ENCODE measurements at regions not wholly inside any gene's neighbourhood (a gene's known extent, or its start where the extent isn't known, plus 50 kb on each side); places are given as distances from the start of the nearest gene placed in this dataset.
"Not testable (repeated sequence)": the region's sequence is repeated elsewhere in the genome, so short reads cannot be mapped to it uniquely, and the experiment has no call there.

DNA sequence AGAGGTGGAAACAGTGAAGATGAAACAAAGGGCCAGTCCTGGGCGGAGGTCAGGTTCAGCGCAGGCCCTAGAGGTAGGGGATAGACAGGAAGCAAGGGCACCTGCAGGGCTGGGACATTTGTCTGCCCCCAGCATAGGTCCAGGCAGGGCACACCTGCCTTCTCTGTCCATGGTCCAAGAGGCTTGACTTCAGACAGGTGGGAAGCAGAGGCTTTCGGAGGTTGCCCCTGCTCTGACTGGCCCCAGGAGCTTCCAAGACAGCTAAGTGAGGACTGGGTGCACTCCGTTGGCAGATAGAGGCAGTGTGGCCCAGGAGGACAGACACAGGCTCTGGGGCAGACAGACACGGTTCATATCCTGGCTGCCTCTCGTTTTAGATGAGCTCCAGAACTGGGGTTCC, 71.6 kb upstream of the GRB10 start:
- no peak for DNase-seq

DNA sequence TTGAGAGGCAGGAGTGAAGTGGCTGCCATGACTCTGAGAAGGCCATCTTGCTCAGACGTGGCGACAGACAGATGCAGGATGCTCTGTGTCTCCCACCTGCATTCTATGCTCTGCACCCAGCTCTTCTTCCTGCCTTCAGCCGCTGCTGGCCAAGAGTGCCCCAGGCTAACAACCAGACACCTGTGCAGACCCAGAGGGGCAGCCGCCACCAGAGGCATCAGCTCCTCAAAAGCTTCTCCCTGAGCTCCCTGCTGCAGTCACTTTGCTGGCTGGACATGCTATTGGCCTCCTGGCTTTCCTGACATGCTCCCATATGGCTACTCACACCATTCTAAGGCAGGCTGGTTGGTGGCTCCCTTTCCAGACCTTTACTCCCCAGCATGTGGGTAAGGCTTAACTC, 70.6 kb upstream of the GRB10 start:
- DNase-seq = no peak

DNA sequence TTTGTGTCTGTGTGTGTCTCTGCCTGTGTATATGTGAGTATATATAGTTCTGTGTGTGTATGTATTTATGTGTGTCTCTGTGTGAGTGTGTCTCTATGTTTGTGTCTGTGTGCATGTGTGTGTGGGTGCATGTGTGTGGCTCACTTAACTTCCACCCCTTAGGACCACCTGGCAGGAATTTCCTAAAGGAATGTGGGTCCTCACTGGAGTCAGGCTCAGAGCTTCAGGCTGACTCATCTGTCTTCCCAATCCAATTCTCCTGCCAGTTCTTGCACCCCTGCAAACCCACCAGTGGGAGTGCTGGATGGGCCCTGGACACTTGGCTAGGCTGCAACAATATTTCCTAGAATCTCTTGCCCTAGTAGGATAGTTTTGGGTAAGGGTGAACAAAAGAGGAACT, 70.2 kb upstream of the GRB10 start:
- no peak for DNase-seq

DNA sequence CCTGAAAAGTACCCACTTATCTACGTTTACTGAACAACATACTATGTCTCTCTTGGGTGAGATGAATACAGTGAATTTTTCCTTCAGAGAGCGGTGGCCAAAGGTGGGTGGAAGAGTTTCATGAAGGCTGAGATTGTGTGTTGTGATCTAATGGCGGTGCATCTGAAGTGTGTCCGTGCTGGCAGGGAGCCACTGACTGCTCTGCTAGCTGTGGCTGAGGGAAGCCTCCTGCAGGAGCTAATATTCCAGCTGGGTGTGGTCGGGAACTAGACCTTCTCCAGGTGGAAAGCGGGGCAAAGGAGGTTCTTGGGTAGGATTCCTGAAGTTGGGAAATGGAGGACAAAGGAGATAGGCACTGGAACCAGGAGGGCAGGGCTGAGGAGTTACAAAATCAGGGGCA, 69.2 kb upstream of the GRB10 start:
- no peak for DNase-seq

DNA sequence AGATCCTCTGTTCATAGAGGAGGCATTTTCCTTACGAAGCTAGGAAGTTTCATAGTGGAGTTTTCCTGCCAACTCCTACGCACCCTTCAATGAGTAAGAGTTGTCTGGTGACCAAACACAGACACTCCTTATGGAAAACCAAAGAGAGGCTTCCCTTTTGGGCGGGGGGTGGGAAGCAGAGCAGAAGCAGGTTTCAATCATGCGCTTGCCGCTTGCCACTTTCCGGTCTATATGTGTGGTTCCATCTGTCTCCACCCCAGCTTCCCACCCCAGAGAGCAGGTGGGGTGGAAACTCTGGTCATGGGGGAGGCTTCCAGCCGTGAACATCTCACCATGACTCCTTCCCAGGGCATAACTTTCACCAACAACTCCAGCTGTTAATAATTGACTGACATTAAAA, 68.8 kb upstream of the GRB10 start:
- DNase-seq = no peak

DNA sequence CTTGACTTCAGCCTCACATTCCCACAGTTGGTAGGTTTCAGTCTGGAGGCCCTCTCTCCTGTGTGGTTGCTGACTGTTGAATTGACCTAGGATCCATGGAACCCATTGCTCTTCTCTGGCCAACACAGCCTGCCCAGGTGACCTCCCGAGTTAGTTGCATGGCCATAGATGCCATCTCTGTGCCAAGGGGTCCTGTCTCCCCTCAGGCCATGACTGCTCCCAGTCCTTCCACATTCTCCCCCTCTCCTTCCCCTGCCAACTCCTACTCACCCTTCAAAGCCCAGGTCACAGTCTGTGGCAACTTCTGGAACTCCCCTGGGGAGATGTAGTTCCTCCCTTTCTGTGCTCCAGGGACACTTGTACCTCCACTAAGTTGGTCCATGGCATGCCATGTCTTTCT, 67.3 kb upstream of the GRB10 start:
- DNase-seq = no peak

DNA sequence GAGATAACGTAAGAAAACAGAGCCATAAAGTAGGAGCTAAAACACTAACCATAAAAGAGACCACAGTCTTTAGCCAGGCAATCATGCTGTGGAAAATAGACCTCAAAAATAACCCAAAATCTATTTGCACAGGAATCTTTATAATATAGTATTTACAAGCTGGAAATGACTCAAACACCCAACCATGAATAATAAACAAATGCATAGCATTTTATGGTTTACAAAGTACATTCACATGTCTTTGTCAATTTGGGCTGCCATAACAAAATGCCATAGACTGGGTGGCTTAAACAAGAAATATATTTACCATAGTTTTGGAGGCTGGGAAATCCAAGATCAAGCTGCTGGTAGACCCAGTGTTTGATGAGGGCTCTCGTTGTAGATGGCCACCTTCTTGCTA, 65.5 kb upstream of the GRB10 start:
- no peak for DNase-seq

DNA sequence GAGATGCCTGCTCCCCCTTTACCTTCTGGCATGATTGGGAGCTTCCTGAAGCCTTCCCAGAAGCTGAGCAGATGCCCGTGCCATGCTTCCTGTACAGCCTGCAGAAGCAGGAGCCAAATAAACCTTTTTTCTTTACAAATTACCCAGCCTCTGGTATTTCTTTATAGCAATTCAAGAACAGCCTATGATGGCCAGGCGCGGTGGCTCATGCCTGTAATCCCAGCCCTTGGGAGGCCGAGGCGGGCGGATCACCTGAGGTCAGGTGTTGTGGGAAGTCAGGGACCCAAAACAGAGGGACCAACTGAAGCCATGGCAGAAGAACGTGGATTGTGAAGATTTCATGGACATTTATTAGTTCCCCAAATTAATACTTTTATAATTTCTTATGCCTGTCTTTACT, 62.2 kb upstream of the GRB10 start:
- DNase-seq = not testable (repeated sequence)

DNA sequence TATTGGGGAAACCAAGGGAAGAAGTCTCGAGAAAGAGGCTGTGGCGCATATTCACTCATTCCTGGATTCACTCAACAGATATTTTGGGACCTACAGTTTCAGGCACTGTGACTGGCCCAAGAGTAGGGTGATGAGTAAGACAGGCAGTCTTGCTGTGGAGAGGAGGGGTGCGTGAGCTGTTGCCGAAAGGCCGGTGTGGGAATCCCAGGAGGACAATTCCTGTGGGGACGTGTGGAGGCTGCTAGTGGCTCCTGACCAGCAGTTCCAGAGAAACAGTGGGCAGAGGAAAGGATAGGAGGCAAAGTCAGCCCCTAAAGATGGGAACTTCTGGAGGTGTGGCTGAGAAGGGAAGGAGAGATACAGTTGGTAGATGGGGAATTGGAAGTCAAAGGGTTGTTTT, 59.3 kb upstream of the GRB10 start:
- DNase-seq = no peak

DNA sequence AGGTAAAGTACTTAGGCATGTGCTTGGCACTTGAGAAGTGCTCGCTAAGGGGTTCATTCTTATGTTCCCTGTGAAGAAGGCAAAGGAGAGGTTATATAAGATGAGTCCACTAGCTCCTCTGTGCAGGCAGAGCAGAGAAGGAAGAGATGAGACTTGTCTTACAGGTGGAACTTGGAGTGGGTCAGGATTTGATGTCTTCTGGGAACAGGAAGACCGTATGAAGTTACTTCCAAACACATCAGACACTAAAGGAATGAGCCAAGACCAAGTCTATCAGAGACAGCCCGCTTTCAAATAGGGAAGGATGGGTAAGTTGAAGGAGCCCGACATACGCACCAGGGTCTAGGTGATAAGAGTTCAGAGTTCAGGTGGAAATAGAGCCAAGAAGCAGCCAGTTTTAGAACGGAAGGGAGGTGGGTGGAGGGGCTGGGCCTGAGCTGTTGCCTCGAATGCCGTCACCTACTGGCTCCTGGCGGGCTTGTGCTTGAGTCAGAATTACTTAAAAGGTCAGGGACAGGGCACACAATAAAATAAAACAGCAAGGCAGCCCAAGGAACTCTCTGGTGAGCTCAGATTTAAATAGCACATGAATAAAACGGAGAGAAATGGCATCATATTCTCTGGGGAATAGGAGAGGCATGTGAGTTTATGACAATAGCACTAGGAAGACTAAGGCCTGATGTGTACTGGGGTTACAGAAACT, 56.1 kb upstream of the GRB10 start:
- peak; percentile 30 for DNase-seq

DNA sequence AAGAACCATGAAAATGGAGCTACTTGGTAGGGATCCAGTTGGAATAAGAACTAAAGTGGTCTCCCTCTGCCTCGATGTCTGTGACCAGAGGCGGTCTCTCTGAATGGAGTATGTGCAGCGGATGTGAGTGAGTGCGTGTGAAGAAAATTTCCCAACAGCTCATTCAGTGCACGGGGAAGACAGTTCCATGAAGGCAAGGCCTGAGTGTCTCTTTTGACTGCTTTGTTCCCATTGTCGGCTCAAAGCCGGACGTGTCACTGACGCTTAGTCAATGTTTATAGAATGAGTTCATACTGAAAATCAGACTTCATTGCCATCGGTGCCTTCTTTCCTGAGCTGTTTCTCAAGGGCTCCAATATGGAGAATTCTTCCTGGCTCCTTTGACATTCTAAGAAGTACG, 55.3 kb upstream of the GRB10 start:
- DNase-seq = no peak

DNA sequence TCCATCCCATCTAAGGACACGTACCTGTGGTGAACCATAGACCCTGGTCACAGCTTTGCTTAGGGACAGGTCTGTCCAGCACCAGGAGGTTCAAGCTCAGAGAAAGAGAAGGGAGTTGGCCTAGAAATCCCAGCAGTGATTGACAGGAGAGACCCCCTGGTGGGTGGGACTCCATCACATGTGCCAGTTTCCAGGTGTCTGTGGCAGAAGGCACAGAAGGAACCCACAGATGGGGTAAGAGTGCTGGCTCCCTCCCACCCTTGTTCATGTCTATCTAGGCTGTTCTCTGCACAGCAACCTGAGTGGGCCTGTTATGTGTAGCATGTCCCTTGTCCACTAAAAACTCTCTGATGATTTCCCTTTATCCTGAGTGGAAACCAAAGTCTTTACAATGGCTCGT, 54.0 kb upstream of the GRB10 start:
- DNase-seq = no peak

DNA sequence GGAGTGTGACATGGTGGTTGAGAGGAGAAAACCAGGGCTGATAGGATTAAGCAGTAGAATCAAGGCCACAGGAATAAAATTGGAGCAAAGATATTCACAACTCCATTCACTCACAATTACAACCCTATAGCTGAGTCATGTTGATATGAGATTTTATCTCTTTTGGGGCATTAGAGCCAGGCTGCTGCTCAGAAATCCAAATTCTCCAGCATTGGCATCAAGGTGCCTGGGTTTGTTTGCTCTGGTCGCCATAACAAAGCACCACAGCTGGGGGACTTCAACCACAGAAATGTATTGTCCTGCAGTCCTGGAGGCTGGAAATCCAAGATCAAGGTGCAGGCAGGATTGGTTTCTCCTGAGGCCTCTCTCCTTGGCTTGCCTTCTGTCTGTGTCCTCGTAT, 52.5 kb upstream of the GRB10 start:
- DNase-seq = no peak

DNA sequence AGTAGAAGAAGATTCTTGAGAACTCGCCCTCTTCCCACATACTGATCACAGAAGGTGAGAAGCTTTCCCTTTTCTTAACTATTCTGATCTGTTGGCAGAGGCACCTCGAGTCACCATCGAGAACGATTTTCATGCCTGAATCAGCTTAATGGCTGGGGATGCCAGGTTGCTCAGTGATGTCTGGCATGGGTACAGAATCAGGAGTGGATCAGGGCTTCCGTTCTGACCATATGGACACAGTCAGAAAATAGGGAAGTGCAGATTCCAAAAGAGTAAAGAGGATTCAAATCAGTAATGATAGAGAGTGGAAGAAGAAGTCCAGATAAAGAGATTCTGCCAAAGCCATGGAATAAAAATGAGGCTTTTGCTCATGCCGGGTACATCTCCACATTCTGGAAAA, 52.0 kb upstream of the GRB10 start:
- DNase-seq = no peak

DNA sequence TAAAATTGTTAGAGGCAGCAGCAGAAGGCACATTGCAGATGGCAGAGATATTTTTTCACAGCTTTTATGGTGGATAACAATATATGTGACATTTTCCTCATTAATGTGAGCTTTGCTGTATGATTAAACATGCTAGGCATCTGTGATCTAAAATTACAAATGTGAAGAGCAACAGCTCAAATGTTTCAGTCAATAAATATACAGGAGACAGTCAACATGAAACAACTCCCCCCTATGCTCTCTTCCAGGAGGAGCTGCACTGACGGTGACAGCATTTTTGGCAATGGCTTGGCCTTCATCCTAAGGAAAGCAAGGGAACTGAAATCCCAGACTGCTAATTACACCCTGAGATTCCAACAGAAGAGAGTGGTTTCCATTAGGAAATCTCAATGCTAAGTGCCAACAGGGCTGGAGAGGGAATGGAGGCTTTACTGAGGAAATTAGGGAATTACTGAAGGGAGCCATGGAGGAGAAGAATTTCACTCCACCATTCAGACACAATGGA, 51.4 kb upstream of the GRB10 start:
- DNase-seq = no peak

DNA sequence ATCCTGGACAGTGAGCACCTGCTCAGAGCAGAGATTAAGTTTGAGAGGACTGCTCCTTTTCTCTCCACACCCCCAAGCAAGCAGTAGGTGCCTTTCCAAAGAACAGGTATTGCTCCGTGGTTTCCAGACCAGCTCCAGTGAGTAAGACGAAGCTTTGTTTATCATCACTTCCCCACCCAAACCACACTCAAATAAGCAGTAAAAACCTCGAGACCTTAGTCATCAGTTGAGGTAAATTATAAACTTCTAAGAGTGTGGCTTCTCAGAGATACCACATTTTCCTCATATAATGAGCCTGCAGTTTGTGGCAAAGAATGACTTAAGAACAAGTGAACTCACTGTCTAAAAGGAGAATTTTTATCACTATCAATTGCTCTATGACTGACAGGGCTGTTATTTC, 50.0 kb upstream of the GRB10 start:
- DNase-seq = no peak

All from femur (tissue), 1 donor.